Astrocyte (in vitro differentiated cells and primary cell): ENCODE measurements at regions not wholly inside any gene's neighbourhood (a gene's known extent, or its start where the extent isn't known, plus 50 kb on each side); places are given as distances from the start of the nearest gene placed in this dataset.

Experiments used
- CTCF ChIP-seq: IDR thresholded peaks from 2 replicates; pipeline ENCODE4 v1.5.1; 2011; ENCODE audit warnings: low read depth, mild to moderate bottlenecking, inconsistent platforms, low read length, moderate library complexity; ENCODE audit not compliant: insufficient read depth
- EZH2 ChIP-seq: IDR thresholded peaks from 2 replicates; pipeline ENCODE4 v1.6.1; 2012; ENCODE audit warnings: mild to moderate bottlenecking, low read length, inconsistent platforms; ENCODE audit not compliant: insufficient read depth

DNA sequence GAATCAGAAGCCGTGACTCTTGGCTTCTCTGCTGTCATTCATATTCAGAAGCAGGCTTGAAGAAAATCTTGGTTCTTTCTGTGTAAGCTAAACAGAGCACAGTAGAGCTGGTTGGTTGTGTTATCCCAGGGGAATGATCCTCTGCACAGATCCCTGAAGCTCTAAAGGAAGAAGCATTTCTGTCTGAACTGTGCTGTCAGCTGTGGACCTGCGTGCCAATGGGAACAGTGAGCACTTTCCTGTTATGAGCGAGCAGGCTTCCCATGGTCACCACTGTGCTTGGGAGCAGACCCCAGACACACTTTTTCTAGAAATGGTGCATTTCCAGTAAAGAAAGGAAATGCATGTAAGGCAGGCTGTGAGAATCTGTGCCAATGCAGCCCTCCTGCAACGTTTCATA, 490.2 kb downstream of the EPM2A start:
- no peak for TF ChIP-seq CTCF
- TF ChIP-seq EZH2, result no peak
